Liver (tissue), 3 donors: ENCODE measurements at regions not wholly inside any gene's neighbourhood (a gene's known extent, or its start where the extent isn't known, plus 50 kb on each side); places are given as distances from the start of the nearest gene placed in this dataset.

ENCODE experiments used
- GABPA ChIP-seq, 2 donors: IDR thresholded peaks in 1 of 2; conservative IDR thresholded peaks in 1 of 2; 2 replicates each; pipeline ENCODE4 v1.6.1; 2016; ENCODE audit warnings: antibody characterized with exemption in 2 of 2, mild to moderate bottlenecking in 1 of 2, moderate library complexity in 1 of 2
- RAD21 ChIP-seq, 2 donors: IDR thresholded peaks; 2 replicates each; pipeline ENCODE4 v1.6.1; 2016; ENCODE audit warnings: antibody characterized with exemption in 2 of 2, mild to moderate bottlenecking in 2 of 2
- TF ChIP-seq, protein P1 (sequence below): fragments of 150-350 bp; IDR thresholded peaks from 2 replicates; pipeline ENCODE4 v1.5.1; 2017; ENCODE audit warnings: improper control_type of control experiment, low read depth, low read length; ENCODE audit not compliant: missing input control
- TF ChIP-seq, protein P2 (sequence below): IDR thresholded peaks from 2 replicates; pipeline ENCODE4 v1.6.1; 2016; ENCODE audit warnings: antibody characterized with exemption
- donor health status: healthy.
- donor health status: healthy.

- TF ChIP-seq, protein P1, sequence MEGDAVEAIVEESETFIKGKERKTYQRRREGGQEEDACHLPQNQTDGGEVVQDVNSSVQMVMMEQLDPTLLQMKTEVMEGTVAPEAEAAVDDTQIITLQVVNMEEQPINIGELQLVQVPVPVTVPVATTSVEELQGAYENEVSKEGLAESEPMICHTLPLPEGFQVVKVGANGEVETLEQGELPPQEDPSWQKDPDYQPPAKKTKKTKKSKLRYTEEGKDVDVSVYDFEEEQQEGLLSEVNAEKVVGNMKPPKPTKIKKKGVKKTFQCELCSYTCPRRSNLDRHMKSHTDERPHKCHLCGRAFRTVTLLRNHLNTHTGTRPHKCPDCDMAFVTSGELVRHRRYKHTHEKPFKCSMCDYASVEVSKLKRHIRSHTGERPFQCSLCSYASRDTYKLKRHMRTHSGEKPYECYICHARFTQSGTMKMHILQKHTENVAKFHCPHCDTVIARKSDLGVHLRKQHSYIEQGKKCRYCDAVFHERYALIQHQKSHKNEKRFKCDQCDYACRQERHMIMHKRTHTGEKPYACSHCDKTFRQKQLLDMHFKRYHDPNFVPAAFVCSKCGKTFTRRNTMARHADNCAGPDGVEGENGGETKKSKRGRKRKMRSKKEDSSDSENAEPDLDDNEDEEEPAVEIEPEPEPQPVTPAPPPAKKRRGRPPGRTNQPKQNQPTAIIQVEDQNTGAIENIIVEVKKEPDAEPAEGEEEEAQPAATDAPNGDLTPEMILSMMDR: no peak
- TF ChIP-seq RAD21 (IDR thresholded peaks at IDR 0.05) (no peak), GABPA (IDR thresholded peaks at IDR 0.05 in 1 of 2, conservative IDR thresholded peaks at IDR 0.05 in 1 of 2) (no peak)
- TF ChIP-seq, protein P2, sequence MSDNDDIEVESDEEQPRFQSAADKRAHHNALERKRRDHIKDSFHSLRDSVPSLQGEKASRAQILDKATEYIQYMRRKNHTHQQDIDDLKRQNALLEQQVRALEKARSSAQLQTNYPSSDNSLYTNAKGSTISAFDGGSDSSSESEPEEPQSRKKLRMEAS: no peak
These were observed 105.9 kb downstream of the GADD45G start for GRCh38 chr9:89710697-89711096.
